Neural cell (in vitro differentiated cells): ENCODE measurements at regions not wholly inside any gene's neighbourhood (a gene's known extent, or its start where the extent isn't known, plus 50 kb on each side); places are given as distances from the start of the nearest gene placed in this dataset.

Experiments
- H2AFZ ChIP-seq: fragments of 200-600, 300-800 bp; sonication (generic), shearing (Covaris generic); 2 replicates; pipeline ENCODE4 v1.6.0; 2014; ENCODE audit warnings: low read depth, mild to moderate bottlenecking, antibody characterized with exemption, low read length, moderate library complexity
- H3F3A ChIP-seq: fragments of 200-600 bp; shearing (Covaris generic); 2 replicates; pipeline ENCODE4 v1.6.1; 2016; ENCODE audit warnings: mild to moderate bottlenecking, moderate library complexity, mixed read lengths, antibody characterized with exemption, low read length; ENCODE audit not compliant: insufficient read depth, poor library complexity, severe bottlenecking
- H3K27ac ChIP-seq: fragments of 200-600, 300-800 bp; sonication (generic), shearing (Covaris generic); 2 replicates; pipeline ENCODE4 v1.5.1; 2014; ENCODE audit warnings: mild to moderate bottlenecking, low read length, moderate library complexity
- H3K27me3 ChIP-seq: fragments of 300-800, 200-600 bp; sonication (generic), shearing (Covaris generic); 2 replicates; pipeline ENCODE4 v1.6.0; 2014; ENCODE audit warnings: mild to moderate bottlenecking, low read depth, low read length, moderate library complexity; ENCODE audit not compliant: insufficient read depth
- H3K36me3 ChIP-seq: fragments of 300-800, 200-600 bp; sonication (generic), shearing (Covaris generic); 2 replicates; pipeline ENCODE4 v1.5.1; 2014; ENCODE audit warnings: mild to moderate bottlenecking, antibody characterized with exemption, low read length, moderate library complexity; ENCODE audit not compliant: insufficient read depth
- H3K4me2 ChIP-seq: fragments of 300-800, 200-600 bp; sonication (generic), shearing (Covaris generic); 2 replicates; pipeline ENCODE4 v1.6.0; 2014; ENCODE audit warnings: mild to moderate bottlenecking, low read length
- H3K4me3 ChIP-seq: fragments of 300-800, 200-600 bp; sonication (generic), shearing (Covaris generic); 2 replicates; pipeline ENCODE4 v1.5.1; 2014; ENCODE audit warnings: mild to moderate bottlenecking, low read length, moderate library complexity
- H3K79me2 ChIP-seq: fragments of 200-600 bp; shearing (Covaris generic); replicated peaks from 2 replicates; pipeline ENCODE4 v1.6.0; 2014; ENCODE audit warnings: mild to moderate bottlenecking, low read length, moderate library complexity; ENCODE audit not compliant: insufficient read depth
- H3K9ac ChIP-seq: fragments of 300-800, 200-600 bp; sonication (generic), shearing (Covaris generic); 2 replicates; pipeline ENCODE4 v1.6.1; 2016; ENCODE audit warnings: mild to moderate bottlenecking, low read length, mixed read lengths
- H3K9me2 ChIP-seq: fragments of 200-600 bp; shearing (Covaris generic); 2 replicates; pipeline ENCODE4 v1.6.1; 2016; ENCODE audit warnings: mild to moderate bottlenecking, low read length, mixed read lengths; ENCODE audit not compliant: insufficient read depth
- H3K9me3 ChIP-seq: fragments of 200-600, 300-800 bp; sonication (generic), shearing (Covaris generic); 2 replicates; pipeline ENCODE4 v1.6.1; 2016; ENCODE audit warnings: mild to moderate bottlenecking, mixed run types, low read length, moderate library complexity, mixed read lengths
- H4K20me1 ChIP-seq: fragments of 200-600 bp; shearing (Covaris generic); 2 replicates; pipeline ENCODE4 v1.6.1; 2016; ENCODE audit warnings: mild to moderate bottlenecking, mixed run types; ENCODE audit not compliant: insufficient read depth
- EP300 ChIP-seq: fragments of 450-650 bp; conservative IDR thresholded peaks from 2 replicates; pipeline ENCODE4 v1.6.1; 2014; ENCODE audit warnings: antibody characterized with exemption, mild to moderate bottlenecking, moderate library complexity; ENCODE audit not compliant: poor library complexity, severe bottlenecking
- EZH2 ChIP-seq: fragments of 200-600, 300-800 bp; shearing (Covaris generic), sonication (generic); IDR thresholded peaks from 2 replicates; pipeline ENCODE4 v1.6.1; 2014; ENCODE audit warnings: antibody characterized with exemption, low read length, borderline replicate concordance, mild to moderate bottlenecking; ENCODE audit not compliant: insufficient read depth, poor library complexity, severe bottlenecking
- MXI1 ChIP-seq: fragments of 450-650 bp; conservative IDR thresholded peaks from 2 replicates; pipeline ENCODE4 v1.6.1; 2014; ENCODE audit warnings: antibody characterized with exemption, mild to moderate bottlenecking; ENCODE audit not compliant: poor library complexity, severe bottlenecking
- POLR2AphosphoS5 ChIP-seq: IDR thresholded peaks from 2 replicates; pipeline ENCODE4 v1.6.1; 2012
- RAD21 ChIP-seq: fragments of 450-650 bp; conservative IDR thresholded peaks from 2 replicates; pipeline ENCODE4 v1.6.1; 2014; ENCODE audit warnings: antibody characterized with exemption, mild to moderate bottlenecking, moderate library complexity
- SMC3 ChIP-seq: fragments of 450-650 bp; conservative IDR thresholded peaks from 2 replicates; pipeline ENCODE4 v1.6.1; 2014; ENCODE audit warnings: antibody characterized with exemption, mild to moderate bottlenecking, moderate library complexity; ENCODE audit not compliant: poor library complexity
- TAF1 ChIP-seq: IDR thresholded peaks from 2 replicates; pipeline ENCODE4 v1.6.1; 2012; ENCODE audit warnings: low read depth
- TF ChIP-seq, protein P1 (sequence below): IDR thresholded peaks from 2 replicates; pipeline ENCODE4 v1.6.1; 2012; ENCODE audit warnings: borderline replicate concordance
- TF ChIP-seq, protein P2 (sequence below): fragments of 450-650 bp; IDR thresholded peaks from 2 replicates; pipeline ENCODE4 v1.5.1; 2014; ENCODE audit warnings: antibody characterized with exemption, mild to moderate bottlenecking, moderate library complexity; ENCODE audit not compliant: poor library complexity, severe bottlenecking

DNA sequence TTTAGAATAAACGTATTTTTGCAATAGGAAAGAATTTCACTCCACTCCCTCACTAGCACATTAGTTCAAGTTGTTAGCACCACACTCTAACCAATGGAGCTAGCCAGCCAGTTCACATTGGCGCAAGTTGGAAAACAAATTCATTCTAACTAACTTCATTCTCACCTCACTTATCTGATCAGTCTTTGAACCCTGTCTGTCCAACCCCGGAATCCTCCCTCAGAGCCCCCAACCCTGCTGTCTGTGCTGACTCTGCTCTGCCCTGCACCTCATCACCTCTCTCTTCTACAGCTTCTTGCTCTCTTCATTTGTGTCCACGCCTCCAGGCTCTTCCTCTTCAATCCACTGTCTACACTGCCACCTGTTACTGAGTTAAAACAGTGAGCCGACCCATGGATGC lies 356.5 kb downstream of the IRS1 start:
- TF ChIP-seq EP300 (no peak), RAD21 (no peak), TAF1 (no peak), SMC3 (no peak), MXI1 (no peak), EZH2 (no peak), POLR2AphosphoS5 (no peak)
- TF ChIP-seq, protein P1, sequence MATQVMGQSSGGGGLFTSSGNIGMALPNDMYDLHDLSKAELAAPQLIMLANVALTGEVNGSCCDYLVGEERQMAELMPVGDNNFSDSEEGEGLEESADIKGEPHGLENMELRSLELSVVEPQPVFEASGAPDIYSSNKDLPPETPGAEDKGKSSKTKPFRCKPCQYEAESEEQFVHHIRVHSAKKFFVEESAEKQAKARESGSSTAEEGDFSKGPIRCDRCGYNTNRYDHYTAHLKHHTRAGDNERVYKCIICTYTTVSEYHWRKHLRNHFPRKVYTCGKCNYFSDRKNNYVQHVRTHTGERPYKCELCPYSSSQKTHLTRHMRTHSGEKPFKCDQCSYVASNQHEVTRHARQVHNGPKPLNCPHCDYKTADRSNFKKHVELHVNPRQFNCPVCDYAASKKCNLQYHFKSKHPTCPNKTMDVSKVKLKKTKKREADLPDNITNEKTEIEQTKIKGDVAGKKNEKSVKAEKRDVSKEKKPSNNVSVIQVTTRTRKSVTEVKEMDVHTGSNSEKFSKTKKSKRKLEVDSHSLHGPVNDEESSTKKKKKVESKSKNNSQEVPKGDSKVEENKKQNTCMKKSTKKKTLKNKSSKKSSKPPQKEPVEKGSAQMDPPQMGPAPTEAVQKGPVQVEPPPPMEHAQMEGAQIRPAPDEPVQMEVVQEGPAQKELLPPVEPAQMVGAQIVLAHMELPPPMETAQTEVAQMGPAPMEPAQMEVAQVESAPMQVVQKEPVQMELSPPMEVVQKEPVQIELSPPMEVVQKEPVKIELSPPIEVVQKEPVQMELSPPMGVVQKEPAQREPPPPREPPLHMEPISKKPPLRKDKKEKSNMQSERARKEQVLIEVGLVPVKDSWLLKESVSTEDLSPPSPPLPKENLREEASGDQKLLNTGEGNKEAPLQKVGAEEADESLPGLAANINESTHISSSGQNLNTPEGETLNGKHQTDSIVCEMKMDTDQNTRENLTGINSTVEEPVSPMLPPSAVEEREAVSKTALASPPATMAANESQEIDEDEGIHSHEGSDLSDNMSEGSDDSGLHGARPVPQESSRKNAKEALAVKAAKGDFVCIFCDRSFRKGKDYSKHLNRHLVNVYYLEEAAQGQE: no peak
- TF ChIP-seq, protein P2, sequence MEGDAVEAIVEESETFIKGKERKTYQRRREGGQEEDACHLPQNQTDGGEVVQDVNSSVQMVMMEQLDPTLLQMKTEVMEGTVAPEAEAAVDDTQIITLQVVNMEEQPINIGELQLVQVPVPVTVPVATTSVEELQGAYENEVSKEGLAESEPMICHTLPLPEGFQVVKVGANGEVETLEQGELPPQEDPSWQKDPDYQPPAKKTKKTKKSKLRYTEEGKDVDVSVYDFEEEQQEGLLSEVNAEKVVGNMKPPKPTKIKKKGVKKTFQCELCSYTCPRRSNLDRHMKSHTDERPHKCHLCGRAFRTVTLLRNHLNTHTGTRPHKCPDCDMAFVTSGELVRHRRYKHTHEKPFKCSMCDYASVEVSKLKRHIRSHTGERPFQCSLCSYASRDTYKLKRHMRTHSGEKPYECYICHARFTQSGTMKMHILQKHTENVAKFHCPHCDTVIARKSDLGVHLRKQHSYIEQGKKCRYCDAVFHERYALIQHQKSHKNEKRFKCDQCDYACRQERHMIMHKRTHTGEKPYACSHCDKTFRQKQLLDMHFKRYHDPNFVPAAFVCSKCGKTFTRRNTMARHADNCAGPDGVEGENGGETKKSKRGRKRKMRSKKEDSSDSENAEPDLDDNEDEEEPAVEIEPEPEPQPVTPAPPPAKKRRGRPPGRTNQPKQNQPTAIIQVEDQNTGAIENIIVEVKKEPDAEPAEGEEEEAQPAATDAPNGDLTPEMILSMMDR: no peak
- no peak overlapping the region for H3K9ac ChIP-seq
- no peaks in the 10 kb centered on the region for H3K9me2 ChIP-seq
- H3F3A ChIP-seq: no peaks in the 10 kb centered on the region
- no peaks in the 10 kb centered on the region for H3K27me3 ChIP-seq
- H3K9me3 ChIP-seq: no peaks in the 10 kb centered on the region
- H4K20me1 ChIP-seq: no peaks in the 10 kb centered on the region
- no peak overlapping the region for H2AFZ ChIP-seq
- H3K36me3 ChIP-seq: no peaks in the 10 kb centered on the region
- no peaks in the 10 kb centered on the region for H3K79me2 ChIP-seq
- no peak overlapping the region for H3K27ac ChIP-seq
- H3K4me3 ChIP-seq: no peak overlapping the region
- no peak overlapping the region for H3K4me2 ChIP-seq

DNA sequence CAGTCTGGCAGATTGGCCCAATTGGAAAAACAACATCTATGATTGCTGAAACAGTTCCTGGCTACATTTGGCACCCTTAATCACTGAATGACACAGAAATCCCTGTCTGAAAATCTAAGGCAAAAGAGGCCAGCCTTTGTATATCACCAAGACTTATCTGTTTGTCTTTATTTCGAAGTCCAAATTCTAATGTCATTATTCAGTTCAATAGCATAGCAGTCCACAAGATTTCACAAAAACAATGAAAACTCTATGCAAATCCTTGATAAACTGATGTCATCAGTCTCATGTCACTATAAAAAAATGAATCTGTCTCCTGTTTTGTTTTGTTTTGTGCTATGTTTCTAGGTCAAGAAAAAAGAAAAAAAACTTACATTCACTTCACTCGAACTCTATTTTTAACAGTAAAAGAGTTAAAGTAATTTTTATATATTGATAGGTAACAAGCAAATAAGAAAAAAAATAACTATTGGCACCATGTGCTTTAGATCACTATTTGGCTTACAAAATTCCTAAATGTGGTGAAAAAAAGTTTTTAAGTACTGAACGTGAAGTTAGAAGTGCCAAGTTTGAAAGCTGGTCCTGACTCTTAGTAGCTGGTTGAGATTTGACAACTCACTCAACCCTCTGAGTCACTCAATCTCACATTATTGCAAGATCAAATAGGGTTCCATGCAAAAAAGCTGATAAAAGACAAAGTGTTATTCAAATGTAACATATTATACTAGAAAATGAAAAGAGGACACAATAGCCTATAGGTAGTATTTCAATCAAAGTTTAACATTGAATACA lies 359.3 kb downstream of the IRS1 start:
- Histone ChIP-seq H4K20me1 (no peaks in the 10 kb centered on the region), H3K9ac (no peak overlapping the region), H3K27ac (no peak overlapping the region), H3K36me3 (no peaks in the 10 kb centered on the region), H3K27me3 (no peaks in the 10 kb centered on the region), H3K9me3 (no peaks in the 10 kb centered on the region), H3K79me2 (no peaks in the 10 kb centered on the region), H3K9me2 (no peaks in the 10 kb centered on the region), H3K4me3 (no peak overlapping the region), H3F3A (no peaks in the 10 kb centered on the region), H2AFZ (no peak overlapping the region), H3K4me2 (no peak overlapping the region)
- no peak for TF ChIP-seq EZH2
